SK-N-SH treated with all-trans-retinoic acid at 6 μM for 48 hours (cell line): ENCODE measurements at regions not wholly inside any gene's neighbourhood (a gene's known extent, or its start where the extent isn't known, plus 50 kb on each side); places are given as distances from the start of the nearest gene placed in this dataset.

Experiments used
- ATAC-seq: fragments of 200-7000 bp; cut with Tn5 transposase; 3 replicates; pipeline ENCODE4 v1.9.1; 2020; ENCODE audit warnings: mild to moderate bottlenecking, moderate library complexity
- ARNTL ChIP-seq: fragments of 450-650 bp; formaldehyde crosslinking; IDR thresholded peaks from 2 replicates; pipeline ENCODE4 v1.5.0; 2020; ENCODE audit warnings: low read depth, mild to moderate bottlenecking, moderate library complexity, borderline replicate concordance
- BACH2 ChIP-seq: fragments of 250-450 bp; sonication (Bioruptor Pico); IDR thresholded peaks from 2 replicates; pipeline ENCODE4 v1.9.0; 2021; ENCODE audit warnings: mild to moderate bottlenecking, borderline replicate concordance
- CREB5 ChIP-seq: fragments of 250-450 bp; sonication (Bioruptor Pico); IDR thresholded peaks from 2 replicates; pipeline ENCODE4 v1.5.1; 2020; ENCODE audit warnings: low read depth, mild to moderate bottlenecking, moderate library complexity
- CSDC2 ChIP-seq: fragments of 250-450 bp; sonication (Bioruptor Pico); IDR thresholded peaks from 2 replicates; pipeline ENCODE4 v1.5.0; 2020; ENCODE audit warnings: mild to moderate bottlenecking, moderate library complexity
- CSRNP3 ChIP-seq: fragments of 250-450 bp; sonication (Bioruptor Pico); IDR thresholded peaks from 2 replicates; pipeline ENCODE4 v1.5.1; 2021; ENCODE audit warnings: mild to moderate bottlenecking, moderate library complexity
- GLIS3 ChIP-seq: fragments of 250-450 bp; sonication (Bioruptor Pico); IDR thresholded peaks from 2 replicates; pipeline ENCODE4 v1.5.0; 2020; ENCODE audit warnings: mild to moderate bottlenecking, moderate library complexity
- ISL1 ChIP-seq: fragments of 250-450 bp; sonication (Bioruptor Pico); IDR thresholded peaks from 2 replicates; pipeline ENCODE4 v2.1.2; 2022; ENCODE audit warnings: mild to moderate bottlenecking, moderate library complexity
- OSR1 ChIP-seq: fragments of 250-450 bp; sonication (Bioruptor Pico); IDR thresholded peaks from 2 replicates; pipeline ENCODE4 v1.8.0; 2022; ENCODE audit warnings: moderate library complexity, mild to moderate bottlenecking, inconsistent platforms
- PATZ1 ChIP-seq: fragments of 250-450 bp; sonication (Bioruptor Pico); IDR thresholded peaks from 2 replicates; pipeline ENCODE4 v1.8.0; 2020; ENCODE audit warnings: mild to moderate bottlenecking, moderate library complexity, borderline replicate concordance
- PPARA ChIP-seq: fragments of 250-450 bp; sonication (Bioruptor Pico); IDR thresholded peaks from 2 replicates; pipeline ENCODE4 v1.5.0; 2020; ENCODE audit warnings: mild to moderate bottlenecking, borderline replicate concordance
- RARB ChIP-seq: fragments of 250-450 bp; sonication (Bioruptor Pico); IDR thresholded peaks from 2 replicates; pipeline ENCODE4 v1.8.0; 2021; ENCODE audit warnings: mild to moderate bottlenecking, moderate library complexity
- SNAI2 ChIP-seq: fragments of 250-450 bp; sonication (Bioruptor Pico); IDR thresholded peaks from 2 replicates; pipeline ENCODE4 v1.5.0; 2020; ENCODE audit warnings: mild to moderate bottlenecking, moderate library complexity
- TCF4 ChIP-seq: fragments of 250-450 bp; sonication (Bioruptor Pico); IDR thresholded peaks from 2 replicates; pipeline ENCODE4 v1.8.0; 2021; ENCODE audit warnings: mild to moderate bottlenecking, moderate library complexity, borderline replicate concordance
- TOX ChIP-seq: fragments of 250-450 bp; sonication (Bioruptor Pico); IDR thresholded peaks from 2 replicates; pipeline ENCODE4 v1.8.0; 2021; ENCODE audit warnings: mild to moderate bottlenecking, moderate library complexity, borderline replicate concordance
- ZC3H10 ChIP-seq: fragments of 250-450 bp; sonication (Bioruptor Pico); IDR thresholded peaks from 2 replicates; pipeline ENCODE4 v1.5.1; 2021; ENCODE audit warnings: mild to moderate bottlenecking, moderate library complexity
- ZFP3 ChIP-seq: fragments of 250-450 bp; sonication (Bioruptor Pico); IDR thresholded peaks from 2 replicates; pipeline ENCODE4 v1.5.0; 2020; ENCODE audit warnings: mild to moderate bottlenecking, moderate library complexity
- ZFP30 ChIP-seq: fragments of 450-650 bp; formaldehyde crosslinking; IDR thresholded peaks from 2 replicates; pipeline ENCODE4 v1.5.0; 2022; ENCODE audit warnings: mild to moderate bottlenecking, moderate library complexity
- ZNF565 ChIP-seq: fragments of 450-650 bp; formaldehyde crosslinking; conservative IDR thresholded peaks from 2 replicates; pipeline ENCODE4 v1.5.0; 2020; ENCODE audit warnings: low read depth, mild to moderate bottlenecking, moderate library complexity
- ZNF70 ChIP-seq: fragments of 450-650 bp; formaldehyde crosslinking; IDR thresholded peaks from 2 replicates; pipeline ENCODE4 v1.5.0; 2020; ENCODE audit warnings: mild to moderate bottlenecking, moderate library complexity

DNA sequence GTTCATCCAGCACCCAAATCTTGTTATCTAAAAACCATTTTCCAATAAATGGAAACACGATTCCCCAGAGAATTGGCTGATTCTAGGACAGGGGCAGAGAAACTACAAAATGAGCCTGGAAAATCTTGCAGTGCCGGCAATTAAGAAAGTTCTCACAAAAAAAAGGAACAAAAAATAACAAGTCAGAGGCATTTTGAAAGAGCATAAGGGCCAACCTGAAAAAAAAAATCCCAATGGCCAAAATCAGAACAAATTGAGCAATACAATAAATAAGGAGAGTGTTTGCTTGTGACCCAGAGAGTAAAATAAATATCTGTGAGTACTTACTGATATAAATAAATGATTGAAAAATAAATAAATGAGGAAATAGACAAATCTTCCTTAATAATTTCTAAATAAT is 55.1 kb upstream of the S1PR3 start:
- ATAC-seq = no peak

DNA sequence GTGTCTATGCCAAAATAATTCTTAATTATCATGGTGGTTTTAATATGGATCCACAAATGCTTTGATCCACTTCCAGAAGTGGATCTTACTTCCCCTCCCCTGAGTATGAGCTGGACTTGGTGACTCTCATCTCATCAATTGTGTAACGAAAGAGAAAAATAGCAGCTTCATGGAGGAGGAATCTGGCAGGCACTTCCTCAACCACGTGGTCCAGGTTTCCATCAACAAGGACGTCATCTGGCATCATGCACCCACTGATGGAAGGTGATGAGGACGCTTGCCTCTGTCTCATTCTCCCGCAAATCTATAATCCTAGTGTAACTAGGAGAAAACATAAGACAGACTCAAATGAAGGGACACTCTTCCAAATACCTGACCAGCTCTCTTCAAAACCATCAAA is 54.6 kb upstream of the S1PR3 start:
- ATAC-seq = no peak
- TF ChIP-seq TCF4 (CRISPR knock-in tag) (no peak), CSDC2 (CRISPR knock-in tag) (no peak), CREB5 (CRISPR knock-in tag) (no peak), GLIS3 (CRISPR knock-in tag) (no peak), ZFP30 (CRISPR knock-in tag) (no peak), OSR1 (CRISPR knock-in tag) (no peak), ZC3H10 (CRISPR knock-in tag) (no peak), CSRNP3 (no peak), ZNF70 (CRISPR knock-in tag) (no peak)

More for the DNA sequence above, 55.1 kb upstream of the S1PR3 start:
- TF ChIP-seq PPARA (CRISPR knock-in tag) (no peak), RARB (CRISPR knock-in tag) (no peak), CREB5 (CRISPR knock-in tag) (no peak), ZFP30 (CRISPR knock-in tag) (no peak), SNAI2 (CRISPR knock-in tag) (no peak), ZNF70 (CRISPR knock-in tag) (no peak), ZNF565 (CRISPR knock-in tag) (no peak), CSRNP3 (no peak), ISL1 (CRISPR knock-in tag) (no peak), BACH2 (no peak), ZC3H10 (CRISPR knock-in tag) (no peak), OSR1 (CRISPR knock-in tag) (no peak), PATZ1 (CRISPR knock-in tag) (no peak), ZFP3 (CRISPR knock-in tag) (no peak), ARNTL (CRISPR knock-in tag) (no peak)

DNA sequence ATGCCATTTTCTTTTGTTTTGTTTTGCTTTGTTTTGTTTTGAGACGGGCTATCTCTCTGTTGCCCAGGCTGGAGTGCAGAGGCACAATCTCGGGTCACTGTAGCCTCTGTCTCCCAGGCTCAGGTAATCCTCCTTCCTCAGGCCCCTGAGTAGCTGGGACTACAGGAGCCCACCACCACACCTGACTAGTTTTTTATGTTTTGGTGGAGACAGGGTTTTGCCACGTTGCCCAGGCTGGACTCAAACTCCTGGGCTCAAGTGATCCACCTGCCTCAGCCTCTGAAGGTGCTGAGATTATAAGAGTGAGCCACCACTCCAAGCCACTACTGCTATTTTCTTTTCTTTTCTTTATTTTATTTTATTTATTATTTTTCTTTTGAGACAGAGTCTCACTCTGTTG is 54.0 kb upstream of the S1PR3 start:
- no peak for ATAC-seq
- TF ChIP-seq PATZ1 (CRISPR knock-in tag) = no peak
- TF ChIP-seq GLIS3 (CRISPR knock-in tag) = no peak
- no peak for TF ChIP-seq ZFP30 (CRISPR knock-in tag)

- ATAC-seq = no peak
- TF ChIP-seq CREB5 (CRISPR knock-in tag) (no peak), CSRNP3 (no peak), PATZ1 (CRISPR knock-in tag) (no peak), ARNTL (CRISPR knock-in tag) (no peak), ZNF565 (CRISPR knock-in tag) (no peak), ZNF70 (CRISPR knock-in tag) (no peak), RARB (CRISPR knock-in tag) (no peak), TOX (no peak)
Observed at GRCh38 chr9:88938189-88938588, 53.1 kb upstream of the S1PR3 start.
